NCI-H345 treated with DMSO at 0.1 percent for 48 hours (cell line): ENCODE measurements at regions not wholly inside any gene's neighbourhood (a gene's known extent, or its start where the extent isn't known, plus 50 kb on each side); places are given as distances from the start of the nearest gene placed in this dataset.

Experiments
- DNase-seq: peaks from one replicate; lab custom pipeline; 2025; ENCODE audit not compliant: unreplicated experiment; lab: John Stamatoyannopoulos, UW

DNA sequence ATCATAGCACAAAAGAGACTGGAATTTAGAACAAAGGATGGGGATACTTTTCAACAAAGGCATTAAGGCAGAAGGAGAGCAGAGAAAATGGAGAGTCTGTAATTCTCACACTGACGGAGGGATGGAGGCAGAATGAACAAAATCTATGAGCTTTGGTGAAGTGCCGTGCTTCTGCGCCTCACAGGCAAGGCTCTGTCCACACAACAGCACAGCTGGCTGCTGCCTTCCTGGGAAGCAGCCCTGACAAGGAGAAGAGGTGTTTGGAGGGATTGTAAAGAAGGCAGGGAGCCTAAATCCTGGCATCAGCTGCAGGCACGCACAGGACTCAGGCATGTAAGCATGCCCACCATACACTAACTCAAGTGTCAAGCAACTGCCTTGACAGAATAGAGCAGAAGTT is 485.2 kb upstream of the KIF2A start:
- DNase-seq: no peak

DNA sequence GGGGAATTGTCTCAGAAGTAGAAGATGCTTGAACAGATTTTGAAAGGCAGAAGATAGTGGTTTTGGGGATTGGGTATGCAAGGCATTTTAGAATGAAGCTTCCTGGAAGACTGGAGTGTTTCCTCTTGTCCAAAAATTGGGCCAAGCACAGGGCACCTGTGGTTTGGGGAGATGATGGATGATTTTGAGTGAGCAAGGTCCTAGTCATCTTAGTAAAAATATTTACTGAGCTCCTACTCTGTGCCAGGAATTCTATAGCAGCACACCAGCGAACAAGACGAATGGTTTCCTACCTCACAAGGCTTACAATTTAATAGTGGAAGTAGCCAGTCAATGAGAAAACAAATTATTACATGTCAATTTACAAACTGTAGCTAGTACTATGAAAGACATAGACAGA is 484.4 kb upstream of the KIF2A start:
- no peak for DNase-seq

DNA sequence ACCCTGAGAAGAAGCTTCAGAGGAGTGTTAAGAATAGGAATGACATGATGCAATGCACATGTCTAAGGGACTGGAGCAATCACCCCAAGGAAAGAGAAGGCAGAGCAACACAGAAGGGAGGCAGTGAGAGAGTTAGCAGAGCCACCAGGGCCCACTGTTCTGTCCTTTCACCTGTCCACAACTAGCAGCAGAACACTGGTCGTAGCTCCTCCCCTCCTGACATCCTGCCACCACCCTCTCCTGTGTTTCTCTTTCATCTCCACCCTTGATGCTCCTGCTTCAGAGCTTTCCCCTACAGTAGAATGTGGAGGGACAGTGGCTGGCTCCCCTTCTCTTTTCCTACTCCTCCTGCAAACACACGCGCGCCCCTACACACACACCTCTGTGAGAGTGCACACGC is 483.4 kb upstream of the KIF2A start:
- DNase-seq: no peak

- no peak for DNase-seq
Observed at GRCh38 chr5:61823065-61823464, 482.9 kb upstream of the KIF2A start.

DNA sequence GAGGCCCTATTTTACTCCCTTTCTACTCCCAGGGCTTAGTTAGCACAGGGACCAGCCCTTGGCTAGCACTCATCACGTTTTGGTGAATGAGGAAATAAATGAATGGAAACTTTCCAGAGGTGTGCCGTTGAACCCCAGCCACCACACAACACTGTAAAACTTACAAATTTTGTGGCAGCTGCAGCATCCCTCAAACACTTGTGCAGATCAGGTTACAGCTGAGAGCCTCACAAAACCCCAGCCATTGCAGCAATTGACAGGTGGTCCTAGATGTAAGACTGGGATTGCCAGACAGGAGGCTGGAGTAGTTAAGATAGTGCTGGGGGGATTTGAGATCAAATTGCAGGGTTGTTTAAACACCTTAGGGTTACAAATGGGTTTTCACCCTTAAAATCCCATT is 482.2 kb upstream of the KIF2A start:
- DNase-seq: no peak

DNA sequence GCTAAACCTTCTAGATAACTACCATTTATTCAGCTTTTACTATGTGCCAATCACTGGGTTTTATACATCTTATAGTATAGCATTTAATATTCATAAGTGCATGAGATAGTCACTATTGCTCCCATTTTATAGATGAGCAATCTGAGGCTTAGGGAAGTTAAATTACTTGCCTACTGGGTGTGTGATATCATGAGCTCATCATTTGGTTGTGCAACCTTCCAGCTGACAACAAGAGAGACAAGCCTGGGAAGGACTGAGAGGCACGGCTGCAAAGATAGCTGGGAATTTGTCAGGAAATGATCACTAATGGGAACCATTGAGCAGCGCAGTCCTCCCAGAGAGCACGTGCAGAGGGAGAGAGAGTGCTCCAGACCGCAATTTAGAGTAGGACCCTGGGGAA is 481.6 kb upstream of the KIF2A start:
- no peak for DNase-seq

DNA sequence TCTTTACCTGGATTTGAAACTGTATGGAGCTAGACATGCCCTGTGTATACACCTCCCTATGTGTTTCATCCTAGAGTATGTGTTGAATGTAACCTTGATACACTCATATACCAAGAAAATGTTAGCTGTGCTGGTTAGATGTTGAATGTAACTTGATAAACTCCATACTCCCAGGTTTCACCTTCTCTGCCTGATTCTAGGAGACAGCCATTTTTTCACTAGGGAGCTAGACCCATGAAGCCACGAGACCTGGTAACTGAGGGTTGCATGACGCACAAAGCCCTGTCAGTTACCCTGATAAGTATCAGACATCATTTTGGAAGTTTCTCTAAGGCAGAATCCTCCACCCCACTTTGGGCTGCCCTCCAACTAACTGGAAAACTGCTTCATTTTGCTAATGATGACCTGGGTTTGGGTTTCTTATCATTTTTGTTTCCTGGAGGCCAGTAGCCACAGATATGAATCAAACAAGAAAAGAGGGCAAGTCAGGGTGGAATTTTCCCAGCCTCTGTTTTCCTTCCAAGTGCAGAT is 478.5 kb upstream of the KIF2A start:
- DNase-seq: no peak

- no peak for DNase-seq
Observed at GRCh38 chr5:61828856-61829255, 477.1 kb upstream of the KIF2A start.

DNA sequence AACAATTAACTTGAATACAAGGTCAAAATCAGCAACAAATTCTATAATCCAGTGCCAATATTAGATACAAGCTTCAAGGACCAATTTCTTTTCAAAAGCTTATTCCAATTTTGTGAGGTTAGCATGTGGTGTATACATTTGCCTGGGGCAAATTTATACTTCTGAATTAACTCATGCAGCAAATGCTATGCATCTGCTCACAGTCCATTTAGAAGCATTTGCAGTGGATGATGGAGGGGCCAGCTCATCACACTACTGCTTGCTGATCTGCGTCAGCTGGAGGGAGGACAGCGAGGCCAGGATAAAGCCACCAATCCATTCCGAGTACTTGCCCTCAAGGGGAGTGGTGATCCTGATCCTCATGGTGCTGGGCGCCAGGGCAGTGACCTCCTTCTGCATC is 474.3 kb upstream of the KIF2A start:
- DNase-seq: no peak

GRCh38 chr5:61837788-61838187 is 468.2 kb upstream of the KIF2A start:
- DNase-seq: no peak

DNA sequence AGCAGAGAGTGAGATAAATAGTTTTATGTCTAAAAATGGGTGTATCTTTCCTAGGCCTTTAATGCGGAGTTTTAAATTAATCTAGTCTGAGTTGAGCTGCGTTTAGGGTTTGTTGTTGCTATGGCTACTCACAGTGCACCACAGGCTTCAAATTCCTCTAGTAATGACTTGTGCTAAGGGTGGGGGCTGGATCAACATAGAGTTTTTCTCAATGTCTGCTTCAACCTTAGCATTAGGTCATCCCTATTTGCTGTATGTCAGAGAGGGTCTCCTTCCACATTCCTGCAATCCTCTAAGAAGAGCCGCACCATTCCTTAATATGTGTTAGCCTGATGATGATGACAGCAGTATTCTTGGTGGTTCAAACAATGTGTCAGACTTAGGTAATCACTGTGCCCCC is 465.6 kb upstream of the KIF2A start:
- no peak for DNase-seq

GRCh38 chr5:61842840-61843239 is 463.2 kb upstream of the KIF2A start:
- DNase-seq: no peak

DNA sequence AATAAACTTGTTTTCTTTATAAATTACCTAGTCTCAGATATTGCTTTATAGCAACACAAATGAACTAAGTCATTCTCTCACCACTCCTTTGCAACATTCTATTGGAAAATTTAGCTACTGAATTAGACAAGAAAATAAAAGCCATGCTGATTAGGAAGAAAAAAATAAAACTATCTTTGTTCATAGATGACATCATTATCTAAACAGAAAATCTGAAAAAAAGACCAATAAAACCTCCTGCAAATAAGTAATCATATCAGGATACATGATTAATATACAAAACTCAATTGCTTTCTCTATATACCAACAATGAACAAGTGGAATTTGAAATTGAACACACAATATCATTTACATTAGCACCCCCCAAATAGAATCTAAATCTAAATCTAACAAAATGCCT is 455.3 kb upstream of the KIF2A start:
- no peak for DNase-seq

- DNase-seq: no peak
Observed at GRCh38 chr5:61854531-61854930, 451.5 kb upstream of the KIF2A start.

GRCh38 chr5:61860978-61861377 is 445.0 kb upstream of the KIF2A start:
- DNase-seq: no peak

- no peak for DNase-seq
Observed at GRCh38 chr5:61866930-61867329, 439.1 kb upstream of the KIF2A start.

GRCh38 chr5:61869333-61869732 is 436.7 kb upstream of the KIF2A start:
- no peak for DNase-seq

- no peak for DNase-seq
Observed at GRCh38 chr5:61878471-61878870, 427.5 kb upstream of the KIF2A start.

DNA sequence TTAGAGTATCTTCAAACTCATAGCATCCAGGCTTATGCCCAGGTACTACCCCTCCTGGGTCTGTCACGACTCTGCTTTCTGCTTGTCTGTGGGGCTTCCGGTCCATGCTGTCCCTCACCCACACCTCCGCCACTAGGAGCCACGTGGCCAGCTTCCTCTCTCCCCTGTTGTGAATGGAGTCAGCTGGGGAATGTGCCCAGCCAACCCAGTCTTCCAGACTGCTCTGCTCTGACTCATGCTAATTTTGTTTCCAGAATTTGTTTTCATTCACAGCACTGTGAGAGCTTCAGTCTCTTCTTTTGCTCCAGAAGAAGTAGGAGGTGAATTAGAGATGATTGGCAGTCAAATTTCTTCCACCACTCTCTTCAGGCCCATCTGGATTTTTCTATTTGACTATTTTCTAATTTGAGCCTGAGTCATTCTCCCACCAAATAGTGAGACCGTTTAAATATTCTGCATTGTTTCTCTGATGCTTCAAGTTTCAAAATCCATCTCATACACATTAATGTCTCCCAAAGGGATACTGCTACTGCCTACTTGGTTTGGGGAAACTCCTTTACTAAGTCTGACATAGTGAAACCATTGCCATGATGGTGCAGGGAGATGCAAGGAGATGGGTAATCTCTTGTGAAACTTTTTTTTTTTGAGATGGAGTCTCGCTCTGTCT is 424.1 kb upstream of the KIF2A start:
- DNase-seq: no peak

GRCh38 chr5:61882901-61883500 is 423.0 kb upstream of the KIF2A start:
- no peak for DNase-seq

DNA sequence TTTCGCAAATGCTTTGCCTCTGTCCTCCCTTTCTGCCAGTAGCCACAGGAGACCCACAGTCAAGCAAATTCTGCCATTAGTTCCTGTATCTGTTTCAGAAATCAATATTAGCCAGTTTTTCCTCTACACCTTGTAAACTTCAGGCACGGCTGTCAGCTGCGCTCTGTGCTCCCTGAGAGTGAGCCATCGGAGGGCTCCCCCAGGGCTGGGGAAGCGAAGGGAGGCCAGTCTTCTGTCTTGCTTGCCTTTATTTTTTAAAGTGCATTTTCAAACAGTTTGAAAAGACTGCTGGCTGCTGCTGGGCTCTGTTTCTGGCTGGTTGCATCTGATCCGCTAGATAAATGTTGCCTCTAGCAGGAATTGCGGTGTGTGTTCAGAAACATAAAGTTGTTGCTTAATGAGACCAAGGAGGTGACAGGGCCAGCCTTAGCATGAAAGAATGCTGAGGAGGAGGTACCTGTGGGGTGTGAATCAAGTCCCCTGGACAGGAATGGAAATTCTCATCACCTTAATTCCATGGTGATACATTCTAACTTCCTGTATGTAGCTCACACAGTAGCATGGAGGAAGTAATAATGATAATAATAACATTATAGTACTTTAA is 421.7 kb upstream of the KIF2A start:
- DNase-seq: no peak

GRCh38 chr5:61886214-61886613 is 419.8 kb upstream of the KIF2A start:
- DNase-seq: no peak

GRCh38 chr5:61887271-61887670 is 418.7 kb upstream of the KIF2A start:
- no peak for DNase-seq
